GM23338 (cell line): ENCODE measurements at regions not wholly inside any gene's neighbourhood (a gene's known extent, or its start where the extent isn't known, plus 50 kb on each side); places are given as distances from the start of the nearest gene placed in this dataset.

Experiments
- ATAC-seq: fragments of 200-7000 bp; cut with Tn5 transposase; 3 replicates; pipeline ENCODE4 v1.9.1; 2020
- DNase-seq: peaks from one replicate; pipeline ENCODE4 v3.0.0-alpha.2; 2015; ENCODE audit warnings: low spot score
- H2AFZ ChIP-seq: fragments of 200-600 bp; sonication (generic); 2 replicates; pipeline ENCODE4 v1.8.0; 2016; ENCODE audit warnings: antibody characterized with exemption, mild to moderate bottlenecking, moderate library complexity
- H3F3A ChIP-seq: fragments of 200-600 bp; sonication (generic); replicated peaks from 2 replicates; pipeline ENCODE4 v1.8.0; 2017; ENCODE audit warnings: antibody characterized with exemption, mixed run types, low read depth
- H3K27ac ChIP-seq: fragments of 200-600 bp; sonication (generic); 2 replicates; pipeline ENCODE4 v1.6.1; 2016; ENCODE audit warnings: low read depth
- H3K27me3 ChIP-seq: fragments of 200-600 bp; sonication (generic); 2 replicates; pipeline ENCODE4 v1.8.0; 2016; ENCODE audit warnings: mild to moderate bottlenecking, mixed run types, moderate library complexity; ENCODE audit not compliant: insufficient read depth
- H3K36me3 ChIP-seq: fragments of 200-600 bp; sonication (generic); 2 replicates; pipeline ENCODE4 v1.8.0; 2016; ENCODE audit warnings: mild to moderate bottlenecking; ENCODE audit not compliant: insufficient read depth
- H3K4me1 ChIP-seq: fragments of 200-600 bp; sonication (generic); 2 replicates; pipeline ENCODE4 v1.8.0; 2016; ENCODE audit warnings: mild to moderate bottlenecking, moderate library complexity; ENCODE audit not compliant: insufficient read depth
- H3K4me2 ChIP-seq: fragments of 200-600 bp; sonication (generic); 2 replicates; pipeline ENCODE4 v1.7.1; 2017; ENCODE audit warnings: mixed run types
- H3K4me3 ChIP-seq: fragments of 200-600 bp; sonication (generic); 2 replicates; pipeline ENCODE4 v1.6.1; 2016; ENCODE audit warnings: mixed run types
- H3K79me2 ChIP-seq: fragments of 200-600 bp; sonication (generic); replicated peaks from 2 replicates; pipeline ENCODE4 v1.8.0; 2017; ENCODE audit warnings: mild to moderate bottlenecking; ENCODE audit not compliant: insufficient read depth
- H3K9me2 ChIP-seq: fragments of 200-600 bp; sonication (generic); 2 replicates; pipeline ENCODE4 v1.8.0; 2017; ENCODE audit not compliant: insufficient read depth
- H4K20me1 ChIP-seq: fragments of 200-600 bp; sonication (generic); replicated peaks from 2 replicates; pipeline ENCODE4 v1.8.0; 2017; ENCODE audit warnings: mild to moderate bottlenecking; ENCODE audit not compliant: insufficient read depth
- H3K27ac Mint-ChIP-seq: 2 replicates; pipeline ENCODE4 v1.8.0; 2020; ENCODE audit warnings: inconsistent platforms, mild to moderate bottlenecking, moderate library complexity, mixed read lengths
- H3K27me3 Mint-ChIP-seq: 3 replicates; pipeline ENCODE4 v1.8.0; 2022; ENCODE audit warnings: low read depth, mild to moderate bottlenecking, moderate library complexity, mixed read lengths, inconsistent platforms; ENCODE audit not compliant: insufficient read depth, poor library complexity
- H3K36me3 Mint-ChIP-seq: 3 replicates; pipeline ENCODE4 v1.8.0; 2021; ENCODE audit warnings: low read depth, mild to moderate bottlenecking, inconsistent platforms, moderate library complexity, mixed read lengths
- H3K4me1 Mint-ChIP-seq: 3 replicates; pipeline ENCODE4 v1.8.0; 2020; ENCODE audit warnings: mild to moderate bottlenecking, inconsistent platforms, mixed read lengths
- H3K4me3 Mint-ChIP-seq: 3 replicates; pipeline ENCODE4 v1.8.0; 2021; ENCODE audit warnings: moderate library complexity, mild to moderate bottlenecking, inconsistent platforms, mixed read lengths
- H3K9me3 Mint-ChIP-seq: 3 replicates; pipeline ENCODE4 v1.8.0; 2020; ENCODE audit warnings: moderate library complexity, mild to moderate bottlenecking, inconsistent platforms, mixed read lengths
- CREB1 ChIP-seq: fragments of 250-450 bp; sonication (Bioruptor Pico); IDR thresholded peaks from 2 replicates; pipeline ENCODE4 v1.5.0; 2020; ENCODE audit warnings: low read depth, mild to moderate bottlenecking, moderate library complexity
- EZH2 ChIP-seq: fragments of 200-600 bp; sonication (generic); IDR thresholded peaks from one replicate; pipeline ENCODE4 v1.8.0; 2017; ENCODE audit warnings: antibody characterized with exemption, mild to moderate bottlenecking, low read depth; ENCODE audit not compliant: unreplicated experiment
- EZH2phosphoT487 ChIP-seq: fragments of 200-600 bp; sonication (generic); IDR thresholded peaks from one replicate; pipeline ENCODE4 v1.8.1; 2018; ENCODE audit warnings: antibody characterized with exemption; ENCODE audit not compliant: unreplicated experiment
- JUNB ChIP-seq: IDR thresholded peaks from one replicate; pipeline ENCODE4 v1.6.1; 2016; ENCODE audit warnings: antibody characterized with exemption; ENCODE audit not compliant: unreplicated experiment
- NANOG ChIP-seq: IDR thresholded peaks from 2 replicates; pipeline ENCODE4 v1.6.1; 2016; ENCODE audit warnings: antibody characterized with exemption, borderline replicate concordance
- POLR2AphosphoS5 ChIP-seq: IDR thresholded peaks from 2 replicates; pipeline ENCODE4 v1.6.1; 2016; ENCODE audit warnings: antibody characterized with exemption, low read depth
- STAT1 ChIP-seq: IDR thresholded peaks from one replicate; pipeline ENCODE4 v1.6.1; 2016; ENCODE audit warnings: antibody characterized with exemption; ENCODE audit not compliant: unreplicated experiment
- ZNF114 ChIP-seq: fragments of 250-450 bp; sonication (Bioruptor Pico); IDR thresholded peaks from 2 replicates; pipeline ENCODE4 v1.5.0; 2020; ENCODE audit warnings: mild to moderate bottlenecking, moderate library complexity
- ZNF331 ChIP-seq: fragments of 250-450 bp; sonication (Bioruptor Pico); IDR thresholded peaks from 2 replicates; pipeline ENCODE4 v1.5.0; 2020; ENCODE audit warnings: low read depth, mild to moderate bottlenecking, moderate library complexity
- TF ChIP-seq, protein P1 (sequence below): fragments of 250-450 bp; sonication (Bioruptor Pico); IDR thresholded peaks from 2 replicates; pipeline ENCODE4 v1.5.0; 2020; ENCODE audit warnings: mild to moderate bottlenecking, moderate library complexity
- TF ChIP-seq, protein P2 (sequence below): IDR thresholded peaks from 2 replicates; pipeline ENCODE4 v1.6.1; 2016; ENCODE audit warnings: antibody characterized with exemption
- TF ChIP-seq, protein P3 (sequence below): IDR thresholded peaks from one replicate; pipeline ENCODE4 v1.6.1; 2018; ENCODE audit warnings: antibody characterized with exemption; ENCODE audit not compliant: unreplicated experiment
- TF ChIP-seq, protein P4 (sequence below), 2 experiments: fragments of 200-600 bp in 1 of 2; sonication (generic) in 1 of 2; conservative IDR thresholded peaks; 2 replicates each; pipeline versions ENCODE4 v1.5.1 to v1.6.1; 2016 to 2017; ENCODE audit warnings: antibody characterized with exemption in 2 of 2, low read depth in 2 of 2, mild to moderate bottlenecking in 2 of 2, moderate library complexity in 1 of 2

DNA sequence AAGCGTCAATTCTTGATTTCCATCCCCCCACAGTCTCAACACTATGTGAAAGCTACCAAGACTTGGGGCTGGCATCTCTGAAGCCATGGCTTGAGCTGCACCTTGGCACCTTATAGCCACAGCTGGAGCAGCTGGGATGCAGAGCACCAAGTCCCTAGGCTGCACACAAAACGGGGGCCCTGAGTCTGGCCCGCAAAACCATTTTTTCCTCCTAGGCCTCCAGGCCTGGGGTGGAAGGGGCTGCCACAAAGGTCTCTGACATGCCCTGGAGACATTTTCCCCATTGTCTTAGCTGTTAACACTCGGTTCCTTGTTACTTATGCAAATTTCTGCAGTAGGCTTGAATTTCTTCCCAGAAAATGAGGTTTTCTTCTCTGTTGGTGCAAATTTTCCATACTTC lies 89.8 kb upstream of the GNAI1 start:
- ATAC-seq (no peak), DNase-seq (no peak)
- Histone ChIP-seq H3K9me2 (peaks cover 12% of the 10 kb centered on the region; the same call in 1 of the 2 replicates), H3K4me2 (no peak overlapping the region), H3K36me3 (no peaks in the 10 kb centered on the region), H3F3A (no peaks in the 10 kb centered on the region), H3K27me3 (no peaks in the 10 kb centered on the region), H3K79me2 (no peaks in the 10 kb centered on the region), H3K4me3 (no peak overlapping the region), H3K27ac (no peak overlapping the region), H2AFZ (no peak overlapping the region), H4K20me1 (no peaks in the 10 kb centered on the region), H3K4me1 (no peaks in the 10 kb centered on the region)
- no peak overlapping the region for H3K4me3 Mint-ChIP-seq
- peaks cover 17% of the 10 kb centered on the region for H3K36me3 Mint-ChIP-seq
- TF ChIP-seq, protein P1, sequence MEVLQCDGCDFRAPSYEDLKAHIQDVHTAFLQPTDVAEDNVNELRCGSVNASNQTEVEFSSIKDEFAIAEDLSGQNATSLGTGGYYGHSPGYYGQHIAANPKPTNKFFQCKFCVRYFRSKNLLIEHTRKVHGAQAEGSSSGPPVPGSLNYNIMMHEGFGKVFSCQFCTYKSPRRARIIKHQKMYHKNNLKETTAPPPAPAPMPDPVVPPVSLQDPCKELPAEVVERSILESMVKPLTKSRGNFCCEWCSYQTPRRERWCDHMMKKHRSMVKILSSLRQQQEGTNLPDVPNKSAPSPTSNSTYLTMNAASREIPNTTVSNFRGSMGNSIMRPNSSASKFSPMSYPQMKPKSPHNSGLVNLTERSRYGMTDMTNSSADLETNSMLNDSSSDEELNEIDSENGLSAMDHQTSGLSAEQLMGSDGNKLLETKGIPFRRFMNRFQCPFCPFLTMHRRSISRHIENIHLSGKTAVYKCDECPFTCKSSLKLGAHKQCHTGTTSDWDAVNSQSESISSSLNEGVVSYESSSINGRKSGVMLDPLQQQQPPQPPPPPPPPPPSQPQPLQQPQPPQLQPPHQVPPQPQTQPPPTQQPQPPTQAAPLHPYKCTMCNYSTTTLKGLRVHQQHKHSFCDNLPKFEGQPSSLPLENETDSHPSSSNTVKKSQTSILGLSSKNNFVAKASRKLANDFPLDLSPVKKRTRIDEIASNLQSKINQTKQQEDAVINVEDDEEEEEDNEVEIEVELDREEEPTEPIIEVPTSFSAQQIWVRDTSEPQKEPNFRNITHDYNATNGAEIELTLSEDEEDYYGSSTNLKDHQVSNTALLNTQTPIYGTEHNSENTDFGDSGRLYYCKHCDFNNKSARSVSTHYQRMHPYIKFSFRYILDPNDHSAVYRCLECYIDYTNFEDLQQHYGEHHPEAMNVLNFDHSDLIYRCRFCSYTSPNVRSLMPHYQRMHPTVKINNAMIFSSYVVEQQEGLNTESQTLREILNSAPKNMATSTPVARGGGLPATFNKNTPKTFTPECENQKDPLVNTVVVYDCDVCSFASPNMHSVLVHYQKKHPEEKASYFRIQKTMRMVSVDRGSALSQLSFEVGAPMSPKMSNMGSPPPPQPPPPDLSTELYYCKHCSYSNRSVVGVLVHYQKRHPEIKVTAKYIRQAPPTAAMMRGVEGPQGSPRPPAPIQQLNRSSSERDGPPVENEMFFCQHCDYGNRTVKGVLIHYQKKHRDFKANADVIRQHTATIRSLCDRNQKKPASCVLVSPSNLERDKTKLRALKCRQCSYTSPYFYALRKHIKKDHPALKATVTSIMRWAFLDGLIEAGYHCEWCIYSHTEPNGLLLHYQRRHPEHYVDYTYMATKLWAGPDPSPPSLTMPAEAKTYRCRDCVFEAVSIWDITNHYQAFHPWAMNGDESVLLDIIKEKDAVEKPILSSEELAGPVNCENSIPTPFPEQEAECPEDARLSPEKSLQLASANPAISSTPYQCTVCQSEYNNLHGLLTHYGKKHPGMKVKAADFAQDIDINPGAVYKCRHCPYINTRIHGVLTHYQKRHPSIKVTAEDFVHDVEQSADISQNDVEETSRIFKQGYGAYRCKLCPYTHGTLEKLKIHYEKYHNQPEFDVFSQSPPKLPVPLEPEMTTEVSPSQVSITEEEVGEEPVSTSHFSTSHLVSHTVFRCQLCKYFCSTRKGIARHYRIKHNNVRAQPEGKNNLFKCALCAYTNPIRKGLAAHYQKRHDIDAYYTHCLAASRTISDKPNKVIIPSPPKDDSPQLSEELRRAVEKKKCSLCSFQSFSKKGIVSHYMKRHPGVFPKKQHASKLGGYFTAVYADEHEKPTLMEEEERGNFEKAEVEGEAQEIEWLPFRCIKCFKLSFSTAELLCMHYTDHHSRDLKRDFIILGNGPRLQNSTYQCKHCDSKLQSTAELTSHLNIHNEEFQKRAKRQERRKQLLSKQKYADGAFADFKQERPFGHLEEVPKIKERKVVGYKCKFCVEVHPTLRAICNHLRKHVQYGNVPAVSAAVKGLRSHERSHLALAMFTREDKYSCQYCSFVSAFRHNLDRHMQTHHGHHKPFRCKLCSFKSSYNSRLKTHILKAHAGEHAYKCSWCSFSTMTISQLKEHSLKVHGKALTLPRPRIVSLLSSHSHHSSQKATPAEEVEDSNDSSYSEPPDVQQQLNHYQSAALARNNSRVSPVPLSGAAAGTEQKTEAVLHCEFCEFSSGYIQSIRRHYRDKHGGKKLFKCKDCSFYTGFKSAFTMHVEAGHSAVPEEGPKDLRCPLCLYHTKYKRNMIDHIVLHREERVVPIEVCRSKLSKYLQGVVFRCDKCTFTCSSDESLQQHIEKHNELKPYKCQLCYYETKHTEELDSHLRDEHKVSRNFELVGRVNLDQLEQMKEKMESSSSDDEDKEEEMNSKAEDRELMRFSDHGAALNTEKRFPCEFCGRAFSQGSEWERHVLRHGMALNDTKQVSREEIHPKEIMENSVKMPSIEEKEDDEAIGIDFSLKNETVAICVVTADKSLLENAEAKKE (CRISPR knock-in tag) = no peak
- TF ChIP-seq EZH2 (no peak), EZH2phosphoT487 (no peak), CREB1 (CRISPR knock-in tag) (no peak), JUNB (no peak), STAT1 (no peak), ZNF331 (CRISPR knock-in tag) (no peak), NANOG (no peak), ZNF114 (CRISPR knock-in tag) (no peak), POLR2AphosphoS5 (no peak)
- TF ChIP-seq, protein P2, sequence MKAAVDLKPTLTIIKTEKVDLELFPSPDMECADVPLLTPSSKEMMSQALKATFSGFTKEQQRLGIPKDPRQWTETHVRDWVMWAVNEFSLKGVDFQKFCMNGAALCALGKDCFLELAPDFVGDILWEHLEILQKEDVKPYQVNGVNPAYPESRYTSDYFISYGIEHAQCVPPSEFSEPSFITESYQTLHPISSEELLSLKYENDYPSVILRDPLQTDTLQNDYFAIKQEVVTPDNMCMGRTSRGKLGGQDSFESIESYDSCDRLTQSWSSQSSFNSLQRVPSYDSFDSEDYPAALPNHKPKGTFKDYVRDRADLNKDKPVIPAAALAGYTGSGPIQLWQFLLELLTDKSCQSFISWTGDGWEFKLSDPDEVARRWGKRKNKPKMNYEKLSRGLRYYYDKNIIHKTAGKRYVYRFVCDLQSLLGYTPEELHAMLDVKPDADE = no peak
- TF ChIP-seq, protein P3, sequence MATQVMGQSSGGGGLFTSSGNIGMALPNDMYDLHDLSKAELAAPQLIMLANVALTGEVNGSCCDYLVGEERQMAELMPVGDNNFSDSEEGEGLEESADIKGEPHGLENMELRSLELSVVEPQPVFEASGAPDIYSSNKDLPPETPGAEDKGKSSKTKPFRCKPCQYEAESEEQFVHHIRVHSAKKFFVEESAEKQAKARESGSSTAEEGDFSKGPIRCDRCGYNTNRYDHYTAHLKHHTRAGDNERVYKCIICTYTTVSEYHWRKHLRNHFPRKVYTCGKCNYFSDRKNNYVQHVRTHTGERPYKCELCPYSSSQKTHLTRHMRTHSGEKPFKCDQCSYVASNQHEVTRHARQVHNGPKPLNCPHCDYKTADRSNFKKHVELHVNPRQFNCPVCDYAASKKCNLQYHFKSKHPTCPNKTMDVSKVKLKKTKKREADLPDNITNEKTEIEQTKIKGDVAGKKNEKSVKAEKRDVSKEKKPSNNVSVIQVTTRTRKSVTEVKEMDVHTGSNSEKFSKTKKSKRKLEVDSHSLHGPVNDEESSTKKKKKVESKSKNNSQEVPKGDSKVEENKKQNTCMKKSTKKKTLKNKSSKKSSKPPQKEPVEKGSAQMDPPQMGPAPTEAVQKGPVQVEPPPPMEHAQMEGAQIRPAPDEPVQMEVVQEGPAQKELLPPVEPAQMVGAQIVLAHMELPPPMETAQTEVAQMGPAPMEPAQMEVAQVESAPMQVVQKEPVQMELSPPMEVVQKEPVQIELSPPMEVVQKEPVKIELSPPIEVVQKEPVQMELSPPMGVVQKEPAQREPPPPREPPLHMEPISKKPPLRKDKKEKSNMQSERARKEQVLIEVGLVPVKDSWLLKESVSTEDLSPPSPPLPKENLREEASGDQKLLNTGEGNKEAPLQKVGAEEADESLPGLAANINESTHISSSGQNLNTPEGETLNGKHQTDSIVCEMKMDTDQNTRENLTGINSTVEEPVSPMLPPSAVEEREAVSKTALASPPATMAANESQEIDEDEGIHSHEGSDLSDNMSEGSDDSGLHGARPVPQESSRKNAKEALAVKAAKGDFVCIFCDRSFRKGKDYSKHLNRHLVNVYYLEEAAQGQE = no peak
- TF ChIP-seq, protein P4, sequence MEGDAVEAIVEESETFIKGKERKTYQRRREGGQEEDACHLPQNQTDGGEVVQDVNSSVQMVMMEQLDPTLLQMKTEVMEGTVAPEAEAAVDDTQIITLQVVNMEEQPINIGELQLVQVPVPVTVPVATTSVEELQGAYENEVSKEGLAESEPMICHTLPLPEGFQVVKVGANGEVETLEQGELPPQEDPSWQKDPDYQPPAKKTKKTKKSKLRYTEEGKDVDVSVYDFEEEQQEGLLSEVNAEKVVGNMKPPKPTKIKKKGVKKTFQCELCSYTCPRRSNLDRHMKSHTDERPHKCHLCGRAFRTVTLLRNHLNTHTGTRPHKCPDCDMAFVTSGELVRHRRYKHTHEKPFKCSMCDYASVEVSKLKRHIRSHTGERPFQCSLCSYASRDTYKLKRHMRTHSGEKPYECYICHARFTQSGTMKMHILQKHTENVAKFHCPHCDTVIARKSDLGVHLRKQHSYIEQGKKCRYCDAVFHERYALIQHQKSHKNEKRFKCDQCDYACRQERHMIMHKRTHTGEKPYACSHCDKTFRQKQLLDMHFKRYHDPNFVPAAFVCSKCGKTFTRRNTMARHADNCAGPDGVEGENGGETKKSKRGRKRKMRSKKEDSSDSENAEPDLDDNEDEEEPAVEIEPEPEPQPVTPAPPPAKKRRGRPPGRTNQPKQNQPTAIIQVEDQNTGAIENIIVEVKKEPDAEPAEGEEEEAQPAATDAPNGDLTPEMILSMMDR (conservative IDR thresholded peaks at IDR 0.05; ENCODE audit: low read depth in 2 of 2) = no peak
- no peak overlapping the region for H3K27ac Mint-ChIP-seq
- H3K4me1 Mint-ChIP-seq = no peaks in the 10 kb centered on the region
- H3K27me3 Mint-ChIP-seq = no peaks in the 10 kb centered on the region
- H3K9me3 Mint-ChIP-seq = peaks cover 22% of the 10 kb centered on the region
